DMS 273 treated with DMSO at 0.1 percent for 48 hours (cell line): ENCODE measurements at regions not wholly inside any gene's neighbourhood (a gene's known extent, or its start where the extent isn't known, plus 50 kb on each side); places are given as distances from the start of the nearest gene placed in this dataset.
"Not testable (repeated sequence)": the region's sequence is repeated elsewhere in the genome, so short reads cannot be mapped to it uniquely, and the experiment has no call there.

Experiments
- DNase-seq: peaks from one replicate; lab custom pipeline; 2025; lab: John Stamatoyannopoulos, UW

GRCh38 chr6:74631564-74631963, 574.3 kb downstream of the COL12A1 start:
- DNase-seq, result no peak

DNA sequence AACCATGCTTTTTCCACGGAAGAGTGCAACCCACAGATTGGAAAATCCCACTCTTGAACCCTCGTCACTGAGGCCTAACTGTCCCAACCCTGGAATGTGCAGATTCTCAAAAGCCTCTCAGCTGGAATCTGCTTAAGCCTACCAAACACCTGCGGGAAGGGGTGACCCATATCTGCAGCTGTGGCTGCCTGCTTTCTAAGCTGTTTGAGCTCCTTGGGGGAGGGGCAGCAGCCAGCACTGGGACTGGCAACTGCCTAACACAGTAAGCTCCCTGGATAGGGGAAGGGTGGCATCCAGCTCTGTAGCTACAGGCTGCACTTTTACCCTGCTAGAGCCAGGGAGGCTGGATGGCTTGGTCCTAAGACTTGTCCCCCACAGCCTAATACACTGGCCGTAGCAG, 579.6 kb downstream of the COL12A1 start:
- no peak for DNase-seq

- no peak for DNase-seq
Measured at GRCh38 chr6:74623027-74623426, 582.8 kb downstream of the COL12A1 start.

DNA sequence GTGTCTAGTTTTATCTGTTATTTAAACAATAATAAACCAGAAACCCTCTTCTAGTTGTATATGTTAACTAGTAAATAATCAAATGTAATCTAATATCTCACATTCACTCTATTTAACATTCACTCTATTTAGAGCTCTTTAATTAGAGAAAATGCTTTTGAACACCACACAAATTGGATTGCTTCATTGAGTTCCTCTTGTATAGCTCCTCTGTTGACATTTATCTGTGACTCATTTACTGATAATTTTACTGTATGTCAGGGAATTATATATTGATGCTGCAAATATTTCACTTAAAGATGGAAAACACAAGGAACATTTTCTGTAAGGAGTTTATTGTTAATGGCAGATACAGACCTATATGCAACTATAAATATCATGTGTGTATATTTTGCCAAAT, 594.6 kb downstream of the COL12A1 start:
- DNase-seq, result no peak

DNA sequence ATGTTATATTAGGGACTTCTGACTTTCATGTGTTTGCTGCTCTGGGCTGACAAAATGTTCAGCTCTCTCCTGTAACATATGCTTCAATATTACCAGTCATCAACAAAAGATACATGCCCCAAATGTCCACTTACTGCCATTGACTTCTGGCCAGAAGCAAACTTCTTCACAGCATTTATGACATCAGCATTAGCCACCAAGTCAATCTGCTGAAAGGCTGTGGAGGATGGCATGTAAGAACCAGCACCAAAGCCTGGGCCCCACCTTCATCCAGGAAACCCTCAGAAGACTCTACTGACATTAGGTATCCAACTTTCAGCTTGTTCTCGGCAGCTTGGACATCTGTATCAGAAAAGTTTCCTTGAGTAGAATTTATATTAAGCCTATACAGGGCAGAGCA, 595.5 kb downstream of the COL12A1 start:
- DNase-seq, result no peak

GRCh38 chr6:74609871-74610270, 596.0 kb downstream of the COL12A1 start:
- DNase-seq, result no peak

- DNase-seq, result no peak
Measured at GRCh38 chr6:74607934-74608333, 597.9 kb downstream of the COL12A1 start.

GRCh38 chr6:74607468-74607867, 598.4 kb downstream of the COL12A1 start:
- no peak for DNase-seq

DNA sequence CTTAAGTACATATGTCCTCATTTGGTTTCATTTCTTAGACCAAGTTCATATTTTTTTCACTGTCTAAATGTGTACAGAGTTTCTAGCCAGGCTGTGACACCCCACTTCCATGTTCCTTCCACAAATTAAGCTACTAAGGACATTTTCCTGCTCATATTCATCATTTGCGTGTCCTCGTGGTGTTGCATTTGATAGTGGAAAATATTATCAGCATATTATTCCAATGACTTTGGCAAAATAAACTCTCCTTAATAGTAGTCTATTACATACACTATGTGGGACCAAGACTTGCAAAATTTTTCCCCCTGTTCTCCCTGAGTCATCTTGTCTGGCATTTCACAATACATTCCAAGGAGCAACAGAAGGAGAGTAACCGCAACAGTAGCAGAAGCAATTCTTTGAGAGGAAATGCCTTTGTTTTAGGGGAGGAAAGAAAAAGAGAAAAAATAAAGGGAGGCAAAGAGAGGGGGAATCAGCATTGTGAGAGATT, 599.2 kb downstream of the COL12A1 start:
- no peak for DNase-seq

DNA sequence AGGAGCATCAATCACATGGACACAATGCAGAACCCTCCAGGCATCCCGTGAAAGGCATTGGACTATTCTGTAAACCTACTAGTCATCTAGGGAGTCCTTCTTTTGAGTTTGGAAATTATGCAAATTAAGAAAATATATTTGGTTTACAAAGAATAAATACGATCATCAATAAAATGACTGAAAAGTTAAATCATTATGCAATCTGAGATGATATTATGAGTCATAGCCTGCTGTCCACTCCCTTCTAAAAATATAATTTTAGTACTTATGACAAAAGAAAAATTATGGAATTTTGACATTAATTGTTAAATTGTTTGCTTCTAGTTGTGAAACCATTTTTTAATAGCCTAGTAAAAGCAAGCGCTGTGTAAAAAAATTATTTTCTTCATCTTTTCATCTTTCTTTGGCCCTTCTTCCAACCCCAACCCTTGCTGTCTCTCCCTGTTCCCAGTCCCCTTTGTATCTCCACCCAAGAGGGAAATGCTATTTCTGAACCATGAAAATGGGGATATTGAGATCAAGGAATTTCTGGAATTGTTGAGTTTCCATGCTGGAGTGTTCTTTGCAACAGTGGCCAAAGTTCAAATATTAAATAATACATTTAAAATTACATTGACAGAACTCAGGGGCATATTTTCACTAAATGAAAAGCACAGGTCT, 599.8 kb downstream of the COL12A1 start:
- no peak for DNase-seq

DNA sequence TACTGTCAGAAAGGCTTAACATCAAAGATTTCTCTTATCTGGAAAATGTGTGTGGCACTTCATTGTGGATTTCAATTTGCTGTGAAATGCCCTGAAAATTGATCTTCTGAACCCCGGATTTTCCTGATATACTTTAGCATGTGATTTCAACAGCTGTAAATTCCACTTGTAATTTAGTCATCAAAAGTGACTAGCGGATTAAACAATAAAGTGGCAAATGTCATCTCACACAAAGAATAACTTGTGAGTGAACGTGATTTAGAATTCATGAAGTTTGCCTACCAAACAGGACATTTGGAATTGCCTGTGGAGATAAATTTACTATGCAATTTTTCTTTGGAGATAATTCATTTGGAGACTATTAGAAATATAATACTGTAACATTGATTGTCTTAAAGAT, 601.6 kb downstream of the COL12A1 start:
- DNase-seq, result no peak

- DNase-seq, result no peak
Measured at GRCh38 chr6:74603322-74604076, 602.4 kb downstream of the COL12A1 start.

DNA sequence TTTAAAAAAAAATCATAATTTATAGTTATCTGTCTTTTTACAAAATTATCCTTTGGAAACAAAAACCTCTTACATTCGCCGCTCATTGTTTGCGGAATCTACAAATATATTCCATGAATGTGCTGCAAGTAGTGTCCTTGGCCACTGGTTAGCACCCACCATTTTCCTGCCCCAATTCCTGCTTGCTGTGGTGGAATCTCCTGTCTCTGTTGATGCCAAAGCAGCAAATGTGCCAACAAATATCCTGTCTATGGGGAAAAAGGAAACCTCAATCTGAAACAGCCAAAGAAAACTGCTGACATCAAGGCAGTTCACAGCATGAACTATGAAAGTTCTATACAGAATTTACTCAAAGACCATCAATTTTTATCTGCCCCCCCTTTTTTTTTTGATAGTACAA, 603.6 kb downstream of the COL12A1 start:
- no peak for DNase-seq

DNA sequence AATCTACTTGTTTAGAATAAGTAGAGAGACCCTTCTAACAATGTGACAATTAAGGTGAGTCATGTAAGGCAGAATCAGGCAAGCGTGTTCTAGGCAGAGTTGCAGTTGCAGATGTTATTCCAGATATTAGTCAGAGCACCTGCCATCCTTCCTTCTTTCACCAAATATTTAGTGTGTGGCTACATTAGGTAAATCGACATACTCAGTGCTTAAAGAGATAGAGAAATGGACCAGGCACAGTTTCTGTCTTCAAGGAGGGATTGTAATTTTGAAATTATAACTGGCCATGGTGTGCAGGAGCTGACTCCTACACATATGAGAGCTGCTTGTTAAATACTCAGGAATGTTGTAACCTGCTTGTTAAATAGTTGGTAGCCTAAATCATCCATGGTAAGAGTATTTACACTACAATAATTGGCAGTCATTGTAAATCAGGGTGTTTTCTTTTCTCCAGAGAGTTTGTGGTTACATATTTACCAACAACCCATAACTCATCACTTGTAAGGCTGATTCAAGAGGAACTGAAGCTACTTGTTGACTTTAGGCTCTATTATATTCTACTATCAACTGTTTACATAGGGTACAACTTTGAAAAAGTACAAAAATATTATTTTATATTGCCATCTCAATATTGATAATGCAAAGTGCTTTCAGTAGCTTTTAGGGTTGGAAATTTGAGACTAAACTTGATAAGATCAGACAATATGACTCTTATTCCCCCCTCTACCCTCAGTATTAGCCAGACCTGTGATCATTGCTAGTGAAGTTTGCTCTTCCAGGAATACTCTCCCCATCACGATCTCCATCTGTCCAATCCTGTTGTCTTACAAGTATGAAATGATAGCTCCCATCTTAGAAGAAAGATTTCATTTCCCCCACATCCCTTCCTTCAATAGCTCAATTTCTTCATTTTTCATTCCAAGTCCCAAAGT, 607.1 kb downstream of the COL12A1 start:
- no peak for DNase-seq

GRCh38 chr6:74597840-74598239, 608.0 kb downstream of the COL12A1 start:
- DNase-seq, result no peak

DNA sequence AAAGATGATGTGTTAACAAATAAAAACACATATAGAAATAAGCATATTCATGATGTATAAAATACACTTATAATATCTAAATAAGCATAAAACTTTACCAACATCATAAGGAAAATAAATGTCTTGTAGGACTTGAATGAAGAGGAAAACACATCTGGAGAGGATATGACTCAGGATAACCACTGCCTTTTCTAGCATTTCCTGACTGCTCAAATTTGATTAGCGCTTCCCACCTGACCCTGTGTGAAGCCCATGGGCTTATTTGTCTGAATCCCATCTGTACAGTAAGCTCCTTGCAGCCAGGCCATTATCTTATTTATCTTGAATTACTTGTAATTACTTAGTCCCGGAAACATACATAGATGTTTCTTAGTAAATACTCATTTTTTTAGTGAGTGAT, 608.6 kb downstream of the COL12A1 start:
- no peak for DNase-seq

GRCh38 chr6:74596588-74596987, 609.3 kb downstream of the COL12A1 start:
- DNase-seq, result no peak

GRCh38 chr6:74594350-74594749, 611.5 kb downstream of the COL12A1 start:
- DNase-seq, result not testable (repeated sequence)

GRCh38 chr6:74588094-74588832, 617.6 kb downstream of the COL12A1 start:
- DNase-seq, result no peak

GRCh38 chr6:74587386-74587785, 618.5 kb downstream of the COL12A1 start:
- no peak for DNase-seq

- no peak for DNase-seq
Measured at GRCh38 chr6:74585753-74586152, 620.1 kb downstream of the COL12A1 start.

DNA sequence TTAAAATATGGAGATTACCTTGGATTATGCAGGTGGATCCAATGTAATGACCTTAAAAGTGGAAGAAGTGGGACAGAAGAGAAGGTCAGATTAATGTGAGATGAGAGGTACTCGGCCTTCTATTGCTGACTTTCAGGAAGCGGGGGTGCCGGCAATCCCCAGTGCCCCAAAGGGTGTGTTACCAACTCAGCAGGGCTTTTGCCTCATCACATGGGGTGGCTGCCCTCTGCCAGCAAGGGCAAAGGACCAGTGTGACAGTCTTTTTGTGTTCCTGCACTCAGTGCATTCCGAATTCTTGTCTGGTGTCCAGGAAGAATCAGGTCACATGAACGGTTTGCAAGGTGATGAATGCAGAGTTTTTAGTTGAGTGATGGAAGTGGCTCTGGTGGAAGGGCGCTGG, 624.2 kb downstream of the COL12A1 start:
- DNase-seq, result no peak
